Spinal cord (tissue), 9 donors: ENCODE measurements at regions not wholly inside any gene's neighbourhood (a gene's known extent, or its start where the extent isn't known, plus 50 kb on each side); places are given as distances from the start of the nearest gene placed in this dataset.
A peak's percentile ranks its signal among the peaks of the same experiment; 100 is the strongest.
"Not testable (repeated sequence)": the region's sequence is repeated elsewhere in the genome, so short reads cannot be mapped to it uniquely, and the experiment has no call there.

Experiments used
- DNase-seq, 6 donors: peaks; one replicate each; pipeline versions ENCODE4 v3.0.0 to v3.0.0-alpha.2; 2013 to 2015; ENCODE audit warnings: low spot score in 6 of 6, low read depth in 4 of 6
- H3K27ac ChIP-seq: one replicate; pipeline ENCODE4 v1.5.1; 2013; ENCODE audit warnings: low read depth, low read length, control low read depth
- H3K27me3 ChIP-seq: one replicate; pipeline ENCODE4 v1.6.1; 2013; ENCODE audit warnings: low read length; ENCODE audit not compliant: control insufficient read depth, insufficient read depth
- H3K36me3 ChIP-seq: one replicate; pipeline ENCODE4 v1.6.1; 2013; ENCODE audit warnings: low read length; ENCODE audit not compliant: control insufficient read depth, insufficient read depth
- H3K4me1 ChIP-seq: one replicate; pipeline ENCODE4 v1.6.1; 2013; ENCODE audit warnings: low read length; ENCODE audit not compliant: control insufficient read depth, insufficient read depth
- H3K4me3 ChIP-seq: one replicate; pipeline ENCODE4 v1.5.1; 2013; ENCODE audit warnings: low read depth, low read length, control low read depth
- H3K9me3 ChIP-seq: one replicate; pipeline ENCODE4 v1.6.1; 2013; ENCODE audit warnings: low read length; ENCODE audit not compliant: control insufficient read depth, insufficient read depth
- WGBS: methylation state at CpG from one replicate; pipeline ENCODE4 v1.1.5; 2013; ENCODE audit warnings: missing lambda C conversion rate; ENCODE audit not compliant: insufficient coverage; 5-methylcytosine and 5-hydroxymethylcytosine counted together
- donor health status: healthy.

GRCh38 chr5:61236715-61237114 lies 74.4 kb upstream of the SMIM15 start:
- not testable (repeated sequence) for H3K4me3 ChIP-seq, DNase-seq, H3K27me3 ChIP-seq, H3K27ac ChIP-seq, H3K4me1 ChIP-seq, H3K36me3 ChIP-seq, H3K9me3 ChIP-seq
- no CpG with 5 or more reads among the region's 3 CpGs for WGBS

GRCh38 chr5:61245486-61245885 lies 83.2 kb upstream of the SMIM15 start:
- no peaks in the 10 kb centered on the region for H3K36me3 ChIP-seq
- WGBS, result no CpG with 5 or more reads among the region's 4 CpGs
- H3K9me3 ChIP-seq, result no peaks in the 10 kb centered on the region
- no peak overlapping the region for H3K4me3 ChIP-seq
- no peaks in the 10 kb centered on the region for H3K27me3 ChIP-seq
- H3K4me1 ChIP-seq, result no peaks in the 10 kb centered on the region
- DNase-seq, result peak in 2 of 6 donors; percentile 60 to 69
- peak overlapping the region; percentile 30 for H3K27ac ChIP-seq

- Histone ChIP-seq H3K9me3 (no peaks in the 10 kb centered on the region), H3K36me3 (no peaks in the 10 kb centered on the region), H3K27ac (peak overlapping the region; percentile 30), H3K4me3 (no peak overlapping the region), H3K27me3 (no peaks in the 10 kb centered on the region), H3K4me1 (no peaks in the 10 kb centered on the region)
- DNase-seq, result peak in 2 of 6 donors; percentile 32 to 75
- 63% methylated on average over 8 of the region's 9 CpGs for WGBS
Measured at GRCh38 chr5:61245936-61246335, 83.7 kb upstream of the SMIM15 start.

- Histone ChIP-seq H3K27ac (no peak overlapping the region), H3K4me1 (no peaks in the 10 kb centered on the region), H3K27me3 (no peaks in the 10 kb centered on the region), H3K9me3 (no peaks in the 10 kb centered on the region), H3K4me3 (no peak overlapping the region), H3K36me3 (no peaks in the 10 kb centered on the region)
- DNase-seq, result no peak
- no CpG with 5 or more reads among the region's 6 CpGs for whole genome bisulfite sequencing
Measured at GRCh38 chr5:61246768-61247307, 84.6 kb upstream of the SMIM15 start.

GRCh38 chr5:61251874-61252642 lies 80.0 kb upstream of the ZSWIM6 start:
- no peak for DNase-seq
- Histone ChIP-seq H3K9me3 (no peaks in the 10 kb centered on the region), H3K4me3 (no peak overlapping the region), H3K36me3 (no peaks in the 10 kb centered on the region), H3K27ac (peak overlapping the region; percentile 75), H3K4me1 (peaks cover 3% of the 10 kb centered on the region), H3K27me3 (no peaks in the 10 kb centered on the region)
- 65% methylated on average over 5 of the region's 11 CpGs for WGBS

GRCh38 chr5:61252643-61252925 lies 79.5 kb upstream of the ZSWIM6 start:
- no peak for DNase-seq
- Histone ChIP-seq H3K27ac (peak overlapping the region; percentile 75), H3K4me3 (no peak overlapping the region), H3K4me1 (peaks cover 3% of the 10 kb centered on the region), H3K27me3 (no peaks in the 10 kb centered on the region), H3K36me3 (no peaks in the 10 kb centered on the region), H3K9me3 (no peaks in the 10 kb centered on the region)
- 56% methylated on average over 7 of the region's 7 CpGs for WGBS

- H3K4me1 ChIP-seq, result peaks cover 3% of the 10 kb centered on the region
- 88% methylated on average over 3 of the region's 3 CpGs for WGBS
- DNase-seq, result peak in 1 of 6 donors; percentile 21
Measured at GRCh38 chr5:61253547-61253946, 78.5 kb upstream of the ZSWIM6 start.

GRCh38 chr5:61254969-61255555 lies 77.0 kb upstream of the ZSWIM6 start:
- no peak overlapping the region for H3K4me3 ChIP-seq
- no peak for DNase-seq
- H3K4me1 ChIP-seq, result peaks cover 3% of the 10 kb centered on the region
- no peaks in the 10 kb centered on the region for H3K9me3 ChIP-seq
- no peaks in the 10 kb centered on the region for H3K27me3 ChIP-seq
- 83% methylated on average over 2 of the region's 3 CpGs for WGBS
- H3K36me3 ChIP-seq, result no peaks in the 10 kb centered on the region
- H3K27ac ChIP-seq, result no peak overlapping the region

More at GRCh38 chr5:61253547-61253946, 78.5 kb upstream of the ZSWIM6 start:
- peak overlapping the region; percentile 75 for H3K27ac ChIP-seq
- no peak overlapping the region for H3K4me3 ChIP-seq
- no peaks in the 10 kb centered on the region for H3K27me3 ChIP-seq
- no peaks in the 10 kb centered on the region for H3K9me3 ChIP-seq
- no peaks in the 10 kb centered on the region for H3K36me3 ChIP-seq

GRCh38 chr5:61256474-61256873 lies 75.6 kb upstream of the ZSWIM6 start:
- peak in 1 of 6 donors; percentile 41 for DNase-seq
- WGBS, result no CpG with 5 or more reads among the region's 1 CpG
- H3K4me1 ChIP-seq, result peaks cover 3% of the 10 kb centered on the region
- no peaks in the 10 kb centered on the region for H3K9me3 ChIP-seq
- no peaks in the 10 kb centered on the region for H3K36me3 ChIP-seq
- no peak overlapping the region for H3K27ac ChIP-seq
- H3K4me3 ChIP-seq, result no peak overlapping the region
- no peaks in the 10 kb centered on the region for H3K27me3 ChIP-seq

- Histone ChIP-seq H3K4me1 (peaks cover 3% of the 10 kb centered on the region), H3K27me3 (no peaks in the 10 kb centered on the region), H3K27ac (no peak overlapping the region), H3K36me3 (no peaks in the 10 kb centered on the region), H3K9me3 (no peaks in the 10 kb centered on the region), H3K4me3 (no peak overlapping the region)
- no peak for DNase-seq
- 83% methylated on average over 1 of the region's 3 CpGs for WGBS
Measured at GRCh38 chr5:61257421-61257820, 74.6 kb upstream of the ZSWIM6 start.
